Testis (tissue), 2 donors: ENCODE measurements at regions not wholly inside any gene's neighbourhood (a gene's known extent, or its start where the extent isn't known, plus 50 kb on each side); places are given as distances from the start of the nearest gene placed in this dataset.

Experiments used
- DNase-seq: peaks from one replicate; pipeline ENCODE4 v3.0.0-alpha.2; 2019
- H3K27ac ChIP-seq, 2 donors: fragments of 200-600 bp; sonication (generic); one replicate each; pipeline ENCODE4 v1.5.1; 2019
- H3K27me3 ChIP-seq: fragments of 200-600 bp; sonication (generic); one replicate; pipeline ENCODE4 v1.5.1; 2019
- H3K36me3 ChIP-seq: fragments of 200-600 bp; sonication (generic); one replicate; pipeline ENCODE4 v1.5.1; 2017; ENCODE audit warnings: low read depth; ENCODE audit errors: missing control alignments
- H3K4me1 ChIP-seq: fragments of 200-600 bp; sonication (generic); one replicate; pipeline ENCODE4 v1.5.1; 2019
- H3K4me3 ChIP-seq, 2 donors: fragments of 200-600 bp; sonication (generic); one replicate each; pipeline ENCODE4 v1.5.1; 2017 to 2019
- H3K9me3 ChIP-seq: fragments of 200-600 bp; sonication (generic); one replicate; pipeline ENCODE4 v1.5.1; 2017
- POLR2A ChIP-seq: fragments of 450-650 bp; IDR thresholded peaks from one replicate; pipeline ENCODE4 v1.6.1; 2017; ENCODE audit warnings: antibody characterized with exemption, mild to moderate bottlenecking, moderate library complexity
- WGBS, 2 donors: methylation state at CpG; one replicate each; pipeline ENCODE4 v1.1.5; 2018; 5-methylcytosine and 5-hydroxymethylcytosine counted together
- intact Hi-C: fragments of 100-400 bp; cut with DNase I; formaldehyde crosslinking; loops from one replicate; pipeline ENCODE4 v1.15.1; 2023; ENCODE audit warnings: low total_unique reads
- TF ChIP-seq, protein P1 (sequence below), 3 experiments: fragments of 450-650 bp in 2 of 3; fragments of 200-600 bp in 1 of 3; sonication (generic) in 1 of 3; IDR thresholded peaks; one replicate each; pipeline ENCODE4 v1.5.1; 2016 to 2019; ENCODE audit warnings: antibody characterized with exemption in 3 of 3, mild to moderate bottlenecking in 2 of 3, moderate library complexity in 1 of 3

- no peaks in the 10 kb centered on the region for H3K4me1 ChIP-seq
- H3K9me3 ChIP-seq: no peaks in the 10 kb centered on the region
- intact Hi-C loops: no loop called here
- no peak for TF ChIP-seq POLR2A
- TF ChIP-seq, protein P1, sequence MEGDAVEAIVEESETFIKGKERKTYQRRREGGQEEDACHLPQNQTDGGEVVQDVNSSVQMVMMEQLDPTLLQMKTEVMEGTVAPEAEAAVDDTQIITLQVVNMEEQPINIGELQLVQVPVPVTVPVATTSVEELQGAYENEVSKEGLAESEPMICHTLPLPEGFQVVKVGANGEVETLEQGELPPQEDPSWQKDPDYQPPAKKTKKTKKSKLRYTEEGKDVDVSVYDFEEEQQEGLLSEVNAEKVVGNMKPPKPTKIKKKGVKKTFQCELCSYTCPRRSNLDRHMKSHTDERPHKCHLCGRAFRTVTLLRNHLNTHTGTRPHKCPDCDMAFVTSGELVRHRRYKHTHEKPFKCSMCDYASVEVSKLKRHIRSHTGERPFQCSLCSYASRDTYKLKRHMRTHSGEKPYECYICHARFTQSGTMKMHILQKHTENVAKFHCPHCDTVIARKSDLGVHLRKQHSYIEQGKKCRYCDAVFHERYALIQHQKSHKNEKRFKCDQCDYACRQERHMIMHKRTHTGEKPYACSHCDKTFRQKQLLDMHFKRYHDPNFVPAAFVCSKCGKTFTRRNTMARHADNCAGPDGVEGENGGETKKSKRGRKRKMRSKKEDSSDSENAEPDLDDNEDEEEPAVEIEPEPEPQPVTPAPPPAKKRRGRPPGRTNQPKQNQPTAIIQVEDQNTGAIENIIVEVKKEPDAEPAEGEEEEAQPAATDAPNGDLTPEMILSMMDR (IDR thresholded peaks at IDR 0.05): no peak
- no peak for DNase-seq
- WGBS, 2 donors: 68 to 78% methylated on average over 4 of the region's 4 CpGs
- H3K27ac ChIP-seq: no peak overlapping the region
- H3K4me3 ChIP-seq: no peak overlapping the region
- no peaks in the 10 kb centered on the region for H3K27me3 ChIP-seq
- H3K36me3 ChIP-seq: no peaks in the 10 kb centered on the region
Observed at GRCh38 chr12:42802785-42803189, 213.2 kb upstream of the PRICKLE1 start.

GRCh38 chr12:42801271-42801670 is 211.7 kb upstream of the PRICKLE1 start:
- Histone ChIP-seq H3K4me3 (no peak overlapping the region), H3K4me1 (no peaks in the 10 kb centered on the region), H3K27me3 (no peaks in the 10 kb centered on the region), H3K36me3 (no peaks in the 10 kb centered on the region), H3K9me3 (no peaks in the 10 kb centered on the region), H3K27ac (no peak overlapping the region)
- 90 to 91% methylated on average over 2 of the region's 2 CpGs for WGBS, 2 donors
- no peak for TF ChIP-seq POLR2A
- TF ChIP-seq, protein P1 (IDR thresholded peaks at IDR 0.05): no peak
- intact Hi-C loops: no loop called here
- no peak for DNase-seq

GRCh38 chr12:42799966-42800365 is 210.4 kb upstream of the PRICKLE1 start:
- intact Hi-C loops: no loop called here
- WGBS, 2 donors: 88 to 95% methylated on average over 1 of the region's 1 CpG
- Histone ChIP-seq H3K36me3 (no peaks in the 10 kb centered on the region), H3K27me3 (no peaks in the 10 kb centered on the region), H3K27ac (no peak overlapping the region), H3K9me3 (no peaks in the 10 kb centered on the region), H3K4me3 (no peak overlapping the region), H3K4me1 (no peaks in the 10 kb centered on the region)
- TF ChIP-seq, protein P1 (IDR thresholded peaks at IDR 0.05): no peak
- no peak for TF ChIP-seq POLR2A
- DNase-seq: no peak

GRCh38 chr12:42798811-42799438 is 209.4 kb upstream of the PRICKLE1 start:
- H3K4me1 ChIP-seq: no peaks in the 10 kb centered on the region
- TF ChIP-seq, protein P1 (IDR thresholded peaks at IDR 0.05): no peak
- TF ChIP-seq POLR2A: no peak
- H3K36me3 ChIP-seq: no peaks in the 10 kb centered on the region
- 84 to 94% methylated on average over 2 of the region's 2 CpGs for WGBS, 2 donors
- H3K4me3 ChIP-seq: no peak overlapping the region
- no peak for DNase-seq
- no peaks in the 10 kb centered on the region for H3K9me3 ChIP-seq
- H3K27ac ChIP-seq: no peak overlapping the region
- intact Hi-C loops: no loop called here
- H3K27me3 ChIP-seq: no peaks in the 10 kb centered on the region

DNA sequence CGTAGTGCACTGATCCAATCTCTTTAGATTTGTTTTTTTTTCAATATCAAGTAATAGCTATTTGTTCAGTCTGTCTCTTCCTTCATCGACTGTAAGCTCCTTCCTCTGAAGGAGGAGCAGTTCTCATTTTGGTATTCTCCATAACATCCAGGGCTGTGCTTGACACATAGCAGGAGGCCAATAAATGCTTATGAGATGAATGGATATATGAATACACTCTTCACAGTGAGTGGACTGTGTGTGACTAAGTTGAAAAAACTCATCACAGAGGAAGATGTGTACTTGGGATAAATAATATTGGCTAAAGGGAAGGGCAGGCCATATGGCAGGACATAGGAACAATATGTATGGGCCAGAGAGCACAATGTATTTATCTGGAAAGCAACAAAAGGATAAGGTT is 205.3 kb upstream of the PRICKLE1 start:
- no peaks in the 10 kb centered on the region for H3K4me1 ChIP-seq
- intact Hi-C loops: no loop called here

More for the DNA sequence above, 205.3 kb upstream of the PRICKLE1 start:
- TF ChIP-seq POLR2A: no peak
- TF ChIP-seq, protein P1 (IDR thresholded peaks at IDR 0.05): no peak
- Histone ChIP-seq H3K4me3 (no peak overlapping the region), H3K27ac (no peak overlapping the region), H3K9me3 (no peaks in the 10 kb centered on the region), H3K27me3 (no peaks in the 10 kb centered on the region), H3K36me3 (no peaks in the 10 kb centered on the region)
- no peak for DNase-seq
- 84 to 87% methylated on average over 2 of the region's 2 CpGs for WGBS, 2 donors
